Activated CD8-positive, alpha-beta memory T cell treated with anti-CD3 and anti-CD28 coated beads for 24 hours (primary cell): ENCODE measurements at regions not wholly inside any gene's neighbourhood (a gene's known extent, or its start where the extent isn't known, plus 50 kb on each side); places are given as distances from the start of the nearest gene placed in this dataset.
"Not testable (repeated sequence)": the region's sequence is repeated elsewhere in the genome, so short reads cannot be mapped to it uniquely, and the experiment has no call there.

Experiments used
- DNase-seq: peaks from one replicate; pipeline ENCODE4 v3.0.0-alpha.2; 2020

DNA sequence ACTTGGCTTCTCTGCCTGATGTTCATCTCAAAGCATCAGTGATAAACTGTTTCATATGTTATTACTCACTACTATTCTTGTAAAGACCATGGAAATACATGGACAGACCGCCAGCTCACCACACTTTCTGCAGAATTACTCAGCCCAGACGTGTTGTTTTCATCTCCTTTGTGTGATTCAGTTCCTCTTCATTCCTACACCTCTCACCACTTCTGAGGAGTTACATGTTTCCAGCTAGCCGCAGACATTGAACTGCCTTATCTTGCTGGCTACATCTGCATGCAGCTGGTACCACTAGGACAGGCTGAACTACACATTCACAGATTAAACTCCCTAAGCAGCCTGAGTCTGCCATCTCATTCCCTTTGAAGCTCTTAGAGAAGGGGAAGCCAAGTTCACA lies 443.2 kb upstream of the FGF16 start:
- DNase-seq, result no peak

DNA sequence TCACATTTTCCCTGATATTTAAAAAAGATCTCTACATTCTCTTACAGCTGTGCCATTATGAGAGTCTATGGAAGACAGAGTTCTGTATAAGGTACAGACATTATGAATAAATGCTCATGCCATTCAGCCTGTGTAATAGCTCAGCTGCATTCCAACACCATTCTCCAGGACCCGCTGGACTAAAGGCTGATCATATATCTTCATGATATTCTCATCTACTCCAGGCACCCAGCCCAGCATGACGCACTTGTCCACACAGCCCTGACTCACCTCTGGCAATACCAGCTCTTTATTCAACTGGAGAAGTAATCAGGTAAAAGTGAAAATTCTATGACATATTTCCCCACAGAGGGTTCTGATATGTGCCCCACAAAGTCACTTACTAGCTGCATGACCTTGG lies 437.5 kb upstream of the FGF16 start:
- DNase-seq, result no peak

DNA sequence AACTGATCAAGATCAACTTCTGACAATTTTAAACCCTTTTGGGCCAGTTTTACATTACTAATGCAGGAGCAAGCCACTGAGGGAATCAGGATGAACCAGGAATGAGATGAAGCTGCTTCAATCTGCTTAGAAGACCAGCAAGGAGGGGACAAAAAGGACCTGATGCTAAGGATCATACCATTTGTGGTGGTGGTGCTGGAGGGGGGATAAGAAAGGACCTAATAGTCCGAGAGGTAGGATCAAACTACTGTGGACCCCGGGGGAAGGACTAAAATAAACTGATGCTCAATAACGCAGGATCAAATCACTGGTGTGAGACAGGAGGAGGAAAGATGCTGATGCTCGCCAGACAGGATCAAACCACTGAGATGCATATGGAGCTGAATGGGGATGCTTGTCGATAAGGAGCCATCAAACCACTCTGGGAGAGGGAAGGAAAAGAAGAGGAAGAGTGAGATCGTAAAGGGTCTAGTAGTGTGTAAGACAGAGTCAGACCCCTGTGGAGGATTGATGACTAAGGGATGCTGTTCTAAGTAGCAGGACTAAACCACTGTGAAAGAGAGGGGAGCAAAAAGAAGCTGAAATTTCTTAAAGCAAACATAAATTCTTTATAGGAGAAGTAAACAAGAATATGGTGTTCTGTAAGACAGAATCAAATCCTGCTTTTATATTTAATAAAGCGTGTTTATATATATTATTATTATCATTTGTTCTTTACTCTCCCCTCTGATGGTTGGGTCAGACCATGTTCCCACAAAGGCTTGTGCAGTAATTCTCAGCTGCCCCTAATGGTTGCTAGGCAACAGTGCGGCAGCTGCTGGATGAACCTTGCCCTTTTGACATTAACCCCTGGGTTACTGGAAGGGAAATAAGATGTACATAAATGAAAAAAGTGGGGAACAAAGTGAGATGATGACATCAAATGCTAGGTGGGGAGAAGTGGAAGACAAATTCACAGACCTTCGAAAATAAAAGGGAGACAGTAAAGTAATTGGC lies 432.5 kb upstream of the FGF16 start:
- no peak for DNase-seq

GRCh38 chrX:77017093-77017492 lies 430.1 kb upstream of the FGF16 start:
- DNase-seq, result no peak

GRCh38 chrX:77046180-77046810 lies 400.9 kb upstream of the FGF16 start:
- not testable (repeated sequence) for DNase-seq

DNA sequence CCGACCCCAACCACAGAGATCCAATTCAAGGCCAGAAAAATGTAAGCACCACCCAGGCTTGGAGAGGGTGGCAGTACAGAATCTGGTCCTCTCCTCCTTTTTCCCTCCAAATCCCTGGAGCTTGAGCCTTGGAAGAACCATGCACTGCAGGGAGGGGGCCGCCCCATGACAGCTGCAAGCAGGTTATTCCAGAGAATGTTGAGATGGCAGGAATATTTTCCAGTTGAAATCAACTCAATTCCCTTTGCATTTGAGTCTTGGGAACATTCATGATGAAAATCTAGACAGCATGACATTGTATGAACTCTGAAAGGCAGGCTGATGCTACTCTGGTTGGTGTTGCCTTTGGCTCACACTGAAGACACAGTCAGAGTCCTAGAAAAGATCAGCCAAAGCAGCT lies 386.6 kb upstream of the FGF16 start:
- no peak for DNase-seq

GRCh38 chrX:77061022-77061421 lies 386.2 kb upstream of the FGF16 start:
- DNase-seq, result no peak

GRCh38 chrX:77061545-77061944 lies 385.6 kb upstream of the FGF16 start:
- no peak for DNase-seq

GRCh38 chrX:77065896-77066295 lies 381.3 kb upstream of the FGF16 start:
- no peak for DNase-seq

DNA sequence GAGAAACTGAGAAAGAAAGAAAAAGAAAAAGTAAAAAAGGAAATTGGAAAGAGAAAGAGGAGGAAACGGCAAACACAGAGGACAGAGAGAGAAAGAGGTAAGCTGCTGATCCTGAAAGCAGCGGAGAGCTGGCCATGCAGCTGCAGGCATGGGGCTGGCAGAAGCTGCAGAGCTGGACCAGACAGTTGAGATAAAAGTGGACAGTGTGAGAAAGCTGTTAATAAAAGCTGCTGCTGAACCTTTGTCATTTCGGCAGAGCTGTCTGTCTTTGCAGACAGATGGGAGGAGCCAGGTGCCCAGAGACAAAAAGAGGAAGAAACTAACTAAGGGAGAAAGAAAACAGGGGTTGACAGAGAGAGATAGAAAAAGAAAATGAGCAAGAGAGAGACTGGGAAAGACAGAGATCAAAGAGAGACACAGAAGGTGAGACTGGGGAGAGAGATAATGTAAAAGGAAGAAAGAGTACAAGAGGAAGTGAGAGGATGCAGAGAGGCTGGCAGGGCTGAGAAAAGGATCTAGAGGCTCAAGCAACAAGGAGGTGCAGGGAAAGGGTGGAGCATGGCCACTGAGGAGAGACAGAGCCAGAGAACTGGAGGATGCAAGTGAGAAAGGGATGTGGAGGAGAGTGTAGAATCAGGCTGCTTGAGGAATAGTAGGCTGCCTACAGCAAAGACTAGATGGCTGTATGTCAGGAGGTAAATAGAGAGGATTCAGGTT lies 376.8 kb upstream of the FGF16 start:
- no peak for DNase-seq

DNA sequence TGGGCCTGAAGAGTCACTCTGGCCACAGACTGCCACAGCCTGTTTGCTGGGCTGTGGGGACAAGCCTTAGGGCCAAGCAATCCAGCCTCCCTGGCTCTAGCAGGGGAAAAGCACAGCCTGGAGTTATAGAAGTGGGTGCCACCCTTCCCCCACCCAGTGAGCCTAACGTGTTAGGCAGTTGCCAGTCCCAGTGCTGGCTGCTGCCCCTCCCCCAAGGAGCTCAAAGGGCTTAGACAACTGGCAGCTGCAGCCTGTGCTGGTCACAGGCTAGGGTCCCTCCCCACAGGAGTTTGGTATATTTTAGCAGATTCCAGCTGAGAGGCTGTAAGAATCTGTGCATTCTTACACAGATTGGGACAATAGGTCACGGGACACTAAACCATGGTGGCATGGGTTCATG lies 370.3 kb upstream of the FGF16 start:
- DNase-seq, result no peak

GRCh38 chrX:77081237-77081636 lies 366.0 kb upstream of the FGF16 start:
- not testable (repeated sequence) for DNase-seq

DNA sequence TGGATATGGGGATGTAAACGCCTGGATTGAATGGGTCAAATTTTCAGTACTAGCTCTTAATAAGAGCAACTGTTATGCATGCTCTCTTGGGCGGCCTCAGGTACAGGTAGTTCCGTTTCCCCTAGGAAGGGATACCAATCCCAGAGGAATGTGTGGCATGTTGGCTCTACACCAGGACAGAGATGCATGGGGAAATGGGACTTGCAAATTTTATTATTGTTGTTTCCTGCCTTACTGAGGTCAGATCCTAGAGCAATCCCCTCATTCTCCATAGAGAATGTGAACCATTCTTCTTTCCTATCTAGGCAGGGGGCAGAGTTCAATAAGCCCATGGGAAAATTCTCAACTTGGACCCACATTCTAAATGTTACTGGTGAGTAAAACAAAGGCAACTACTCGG lies 361.8 kb upstream of the FGF16 start:
- no peak for DNase-seq

DNA sequence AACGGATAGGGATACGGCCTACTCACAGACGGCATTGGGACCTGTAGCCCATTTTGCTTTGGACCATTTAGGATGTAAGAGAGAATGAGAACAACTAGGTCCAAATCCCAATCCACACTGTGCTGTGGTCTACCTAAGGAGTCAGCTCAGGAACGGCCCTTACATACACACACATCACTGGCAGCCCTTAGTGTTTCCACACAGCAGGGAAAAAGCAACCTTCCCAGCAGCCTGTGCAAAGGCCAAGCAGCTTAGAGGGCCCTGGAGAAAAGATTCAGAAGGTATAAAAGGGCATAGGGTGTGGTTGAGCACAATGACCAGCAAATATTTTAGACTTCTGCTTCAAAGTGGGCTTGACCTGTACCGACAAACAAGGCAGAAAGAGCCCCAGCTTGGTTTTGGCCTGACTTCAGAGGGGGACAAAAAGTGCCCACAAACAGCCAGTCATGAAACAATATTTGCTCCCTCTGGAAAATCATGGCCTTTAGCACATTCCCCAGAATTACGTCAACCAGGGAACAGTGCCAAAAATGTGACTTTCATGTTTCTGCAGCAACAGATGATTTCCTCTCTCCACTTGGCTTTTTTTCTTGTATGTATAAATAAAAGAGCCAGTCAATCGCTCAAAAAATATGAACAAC lies 359.5 kb upstream of the FGF16 start:
- no peak for DNase-seq

GRCh38 chrX:77088233-77088632 lies 359.0 kb upstream of the FGF16 start:
- DNase-seq, result no peak

DNA sequence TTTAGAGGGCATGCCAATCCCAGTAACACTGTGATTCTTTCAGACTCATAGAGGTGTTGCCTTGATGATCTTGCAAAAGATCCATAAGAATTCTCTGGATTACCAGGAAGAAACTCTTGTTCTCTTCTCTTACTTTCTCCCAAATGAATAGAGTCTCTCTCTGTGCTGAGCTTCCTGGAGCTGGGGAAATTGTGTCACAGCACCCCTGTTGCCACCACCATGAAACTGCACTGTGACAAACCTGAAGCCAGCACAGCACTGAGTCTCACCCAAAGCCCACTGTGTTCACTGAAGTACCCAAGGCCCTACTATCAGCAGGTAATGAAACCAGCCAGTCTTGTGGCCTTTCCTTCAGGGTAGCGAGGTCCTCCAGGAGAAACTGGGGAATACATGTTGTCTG lies 332.7 kb upstream of the FGF16 start:
- DNase-seq, result no peak

- no peak for DNase-seq
These were observed 328.5 kb upstream of the FGF16 start for GRCh38 chrX:77118686-77119085.

DNA sequence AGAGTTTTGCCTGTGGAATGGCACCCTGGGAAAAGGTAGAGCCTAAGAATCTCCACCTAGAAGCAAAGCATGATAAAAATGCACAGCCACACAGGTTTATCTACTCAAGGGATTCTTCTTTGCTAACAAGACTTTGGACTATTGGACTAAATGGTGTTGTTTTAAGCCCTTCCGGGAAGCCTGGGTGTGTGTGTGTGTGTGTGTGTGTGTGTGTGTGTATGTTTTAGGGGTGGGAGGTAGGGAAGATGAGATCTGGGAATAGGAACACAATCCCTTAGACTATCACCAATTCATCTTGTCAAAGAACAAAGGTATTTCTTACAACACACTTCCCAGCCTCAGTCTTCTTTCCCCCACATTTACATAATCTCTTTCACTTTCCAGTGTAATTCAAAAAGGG lies 327.5 kb upstream of the FGF16 start:
- DNase-seq, result no peak

- DNase-seq, result not testable (repeated sequence)
These were observed 323.3 kb upstream of the FGF16 start for GRCh38 chrX:77123917-77124316.

DNA sequence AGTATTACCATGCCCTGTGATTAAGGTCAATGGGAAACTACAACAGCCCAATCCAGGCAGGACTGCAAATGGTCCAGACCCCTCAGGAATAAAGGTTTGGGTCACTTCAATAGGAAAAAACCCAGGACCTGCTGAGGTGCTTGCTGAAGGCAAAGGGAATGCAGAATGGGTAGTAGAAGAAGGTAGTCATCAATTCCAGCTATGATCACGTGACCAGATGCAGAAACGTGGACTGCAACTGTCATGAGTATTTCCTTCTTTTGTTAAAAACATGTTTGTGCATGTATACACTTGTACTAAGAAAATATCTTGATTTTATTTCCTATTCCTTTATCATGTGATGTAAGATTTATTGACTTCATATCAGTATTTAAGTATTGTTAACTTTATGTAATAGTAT lies 319.6 kb upstream of the FGF16 start:
- DNase-seq, result not testable (repeated sequence)

- no peak for DNase-seq
These were observed 303.3 kb upstream of the FGF16 start for GRCh38 chrX:77143907-77144306.

DNA sequence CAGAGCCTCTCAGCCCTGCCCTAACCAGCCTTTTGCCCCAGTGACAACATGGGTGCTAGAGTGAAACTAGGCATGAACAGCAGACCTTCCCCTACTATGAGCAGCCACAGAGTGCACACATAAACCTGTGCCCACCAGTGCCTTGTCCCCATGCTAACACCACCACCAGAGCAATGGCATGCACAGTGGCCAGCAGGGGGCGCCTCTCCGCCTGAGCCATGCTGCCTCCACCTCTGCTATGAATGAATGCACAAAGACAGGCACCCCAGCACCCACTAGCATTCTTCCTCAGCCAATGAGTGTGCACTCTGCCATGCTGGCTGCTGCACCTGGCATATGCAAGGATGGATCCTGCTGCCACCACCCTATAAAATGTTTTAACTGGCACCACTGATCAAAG lies 286.9 kb upstream of the FGF16 start:
- peak; percentile 56 for DNase-seq

DNA sequence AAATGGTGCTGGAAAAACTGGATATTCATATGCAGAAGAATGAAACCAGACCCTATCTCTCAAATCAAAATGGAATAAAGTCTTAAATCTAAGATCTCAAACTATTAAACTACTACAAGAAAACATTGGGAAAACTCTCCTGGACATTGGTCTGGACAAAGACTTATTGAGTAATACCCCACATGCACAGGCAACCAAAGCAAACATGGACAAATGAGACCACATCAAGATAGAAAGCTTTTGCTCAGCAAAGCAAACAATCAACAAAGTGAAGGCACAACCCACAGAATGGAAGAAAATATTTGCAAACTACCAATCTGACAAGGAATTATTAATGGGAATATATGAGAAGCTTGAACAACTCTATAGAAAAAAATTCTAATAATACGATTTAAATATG lies 284.4 kb upstream of the FGF16 start:
- no peak for DNase-seq
